GM19025 (cell line): ENCODE measurements at regions not wholly inside any gene's neighbourhood (a gene's known extent, or its start where the extent isn't known, plus 50 kb on each side); places are given as distances from the start of the nearest gene placed in this dataset.

Source experiments
- ATAC-seq: cut with Tn5 transposase; IDR thresholded peaks from one replicate; pipeline ENCODE4 v1.9.1; 2021; ENCODE audit warnings: mild to moderate bottlenecking, low read depth, moderate library complexity; ENCODE audit not compliant: unreplicated experiment

GRCh38 chr11:128303383-128303782, 284.0 kb downstream of the ETS1 start:
- ATAC-seq, result no peak

- ATAC-seq, result peak; percentile 73
Observed at GRCh38 chr11:128302425-128303186, 284.8 kb downstream of the ETS1 start.

GRCh38 chr11:128301756-128302155, 285.6 kb downstream of the ETS1 start:
- ATAC-seq, result no peak

- ATAC-seq, result no peak
Observed at GRCh38 chr11:128300785-128301184, 286.6 kb downstream of the ETS1 start.

GRCh38 chr11:128299132-128299726, 288.1 kb downstream of the ETS1 start:
- no peak for ATAC-seq

GRCh38 chr11:128298271-128298670, 289.1 kb downstream of the ETS1 start:
- ATAC-seq, result no peak

GRCh38 chr11:128297805-128298204, 289.6 kb downstream of the ETS1 start:
- ATAC-seq, result no peak

GRCh38 chr11:128297091-128297651, 290.2 kb downstream of the ETS1 start:
- no peak for ATAC-seq

GRCh38 chr11:128294671-128295050, 292.7 kb downstream of the ETS1 start:
- ATAC-seq, result no peak

GRCh38 chr11:128294001-128294670, 293.2 kb downstream of the ETS1 start:
- no peak for ATAC-seq

GRCh38 chr11:128291835-128292234, 295.5 kb downstream of the ETS1 start:
- no peak for ATAC-seq

GRCh38 chr11:128291007-128291406, 296.4 kb downstream of the ETS1 start:
- ATAC-seq, result no peak

GRCh38 chr11:128290106-128290840, 297.1 kb downstream of the ETS1 start:
- ATAC-seq, result peak; percentile 73

- no peak for ATAC-seq
Observed at GRCh38 chr11:128289048-128289447, 298.3 kb downstream of the ETS1 start.

GRCh38 chr11:128288368-128288767, 299.0 kb downstream of the ETS1 start:
- no peak for ATAC-seq

- no peak for ATAC-seq
Observed at GRCh38 chr11:128285321-128285720, 302.0 kb downstream of the ETS1 start.

GRCh38 chr11:128284634-128285033, 302.7 kb downstream of the ETS1 start:
- no peak for ATAC-seq

GRCh38 chr11:128283451-128283850, 303.9 kb downstream of the ETS1 start:
- ATAC-seq, result no peak

GRCh38 chr11:128282053-128282452, 305.3 kb downstream of the ETS1 start:
- no peak for ATAC-seq

- ATAC-seq, result no peak
Observed at GRCh38 chr11:128279866-128280265, 307.5 kb downstream of the ETS1 start.

GRCh38 chr11:128273736-128274135, 313.6 kb downstream of the ETS1 start:
- no peak for ATAC-seq
